Nephron (organoid): ENCODE measurements at regions not wholly inside any gene's neighbourhood (a gene's known extent, or its start where the extent isn't known, plus 50 kb on each side); places are given as distances from the start of the nearest gene placed in this dataset.

ENCODE experiments used
- H3K27ac Mint-ChIP-seq, 3 experiments: 2 replicates each; pipeline ENCODE4 v1.8.0; 2020; ENCODE audit warnings: mixed read lengths in 3 of 3, mild to moderate bottlenecking in 2 of 3, moderate library complexity in 1 of 3
- H3K27me3 Mint-ChIP-seq: 2 replicates; pipeline ENCODE4 v1.8.0; 2021; ENCODE audit warnings: low read depth, mild to moderate bottlenecking, moderate library complexity, mixed read lengths
- H3K36me3 Mint-ChIP-seq: 2 replicates; pipeline ENCODE4 v1.8.0; 2020; ENCODE audit warnings: low read depth, mixed read lengths
- H3K4me1 Mint-ChIP-seq: 2 replicates; pipeline ENCODE4 v1.8.0; 2020; ENCODE audit warnings: mixed read lengths
- H3K4me3 Mint-ChIP-seq, 3 experiments: 2 replicates each; pipeline ENCODE4 v1.8.0; 2020; ENCODE audit warnings: mild to moderate bottlenecking in 3 of 3, mixed read lengths in 3 of 3, moderate library complexity in 2 of 3
- H3K9me3 Mint-ChIP-seq: 2 replicates; pipeline ENCODE4 v1.8.0; 2020; ENCODE audit warnings: mixed read lengths
- CTCF ChIP-seq, 3 experiments: fragments of 200-600 bp; sonication (generic); IDR thresholded peaks; one replicate each; pipeline ENCODE4 v1.5.0; 2021; ENCODE audit warnings: antibody characterized with exemption in 3 of 3; ENCODE audit not compliant: unreplicated experiment in 3 of 3

- H3K36me3 Mint-ChIP-seq = no peaks in the 10 kb centered on the region
Observed at GRCh38 chr7:110412614-110413013, 678.3 kb upstream of the LRRN3 start.

GRCh38 chr7:110413038-110413437, 677.9 kb upstream of the LRRN3 start:
- H3K9me3 Mint-ChIP-seq = peaks cover 5% of the 10 kb centered on the region
- H3K27me3 Mint-ChIP-seq = peaks cover 5% of the 10 kb centered on the region
- no peak overlapping the region for H3K27ac Mint-ChIP-seq
- TF ChIP-seq CTCF (IDR thresholded peaks at IDR 0.05; ENCODE audit: unreplicated experiment in 3 of 3) = no peak
- no peaks in the 10 kb centered on the region for H3K4me1 Mint-ChIP-seq
- no peak overlapping the region for H3K4me3 Mint-ChIP-seq
- no peaks in the 10 kb centered on the region for H3K36me3 Mint-ChIP-seq

More at GRCh38 chr7:110412614-110413013, 678.3 kb upstream of the LRRN3 start:
- Mint-ChIP-seq H3K27ac (no peak overlapping the region), H3K4me1 (no peaks in the 10 kb centered on the region), H3K4me3 (no peak overlapping the region), H3K9me3 (peaks cover 5% of the 10 kb centered on the region), H3K27me3 (peaks cover 5% of the 10 kb centered on the region)
- no peak for TF ChIP-seq CTCF (IDR thresholded peaks at IDR 0.05; ENCODE audit: unreplicated experiment in 3 of 3)

- no peak for TF ChIP-seq CTCF (IDR thresholded peaks at IDR 0.05; ENCODE audit: unreplicated experiment in 3 of 3)
- no peaks in the 10 kb centered on the region for H3K36me3 Mint-ChIP-seq
Observed at GRCh38 chr7:110417611-110418010, 673.3 kb upstream of the LRRN3 start.

GRCh38 chr7:110418659-110419280, 672.2 kb upstream of the LRRN3 start:
- Mint-ChIP-seq H3K27ac (peak overlapping the region in 2 of 3 experiments; percentile 32 to 62), H3K4me1 (peaks cover 5% of the 10 kb centered on the region)

More at GRCh38 chr7:110417611-110418010, 673.3 kb upstream of the LRRN3 start:
- H3K4me3 Mint-ChIP-seq = no peak overlapping the region
- H3K27ac Mint-ChIP-seq = peak overlapping the region; percentile 20 to 62 (median 32)
- no peaks in the 10 kb centered on the region for H3K9me3 Mint-ChIP-seq
- peaks cover 5% of the 10 kb centered on the region for H3K27me3 Mint-ChIP-seq
- H3K4me1 Mint-ChIP-seq = peaks cover 5% of the 10 kb centered on the region

GRCh38 chr7:110420788-110421187, 670.1 kb upstream of the LRRN3 start:
- Mint-ChIP-seq H3K4me3 (no peak overlapping the region), H3K27me3 (peaks cover 5% of the 10 kb centered on the region), H3K4me1 (peaks cover 5% of the 10 kb centered on the region), H3K27ac (no peak overlapping the region), H3K36me3 (no peaks in the 10 kb centered on the region), H3K9me3 (no peaks in the 10 kb centered on the region)
- no peak for TF ChIP-seq CTCF (IDR thresholded peaks at IDR 0.05; ENCODE audit: unreplicated experiment in 3 of 3)

More at GRCh38 chr7:110418659-110419280, 672.2 kb upstream of the LRRN3 start:
- H3K4me3 Mint-ChIP-seq = no peak overlapping the region
- TF ChIP-seq CTCF (IDR thresholded peaks at IDR 0.05; ENCODE audit: unreplicated experiment in 3 of 3) = no peak
- H3K27me3 Mint-ChIP-seq = peaks cover 5% of the 10 kb centered on the region
- no peaks in the 10 kb centered on the region for H3K36me3 Mint-ChIP-seq
- H3K9me3 Mint-ChIP-seq = no peaks in the 10 kb centered on the region
